ENCODE measurements at regions not wholly inside any gene's neighbourhood (a gene's known extent, or its start where the extent isn't known, plus 50 kb on each side); places are given as distances from the start of the nearest gene placed in this dataset.

GRCh38 chr2:120968307-120969015 lies 232.8 kb downstream of the GLI2 start:
- no peak overlapping the region for H3K9ac ChIP-seq
- no peaks in the 10 kb centered on the region for H3K4me1 ChIP-seq (ENCODE audit: low read depth, poor library complexity, severe bottlenecking)
- no peak for TF ChIP-seq CTCF (conservative IDR thresholded peaks at IDR 0.05; ENCODE audit: low read depth, low read length)
- no peak overlapping the region for H3K4me3 ChIP-seq (IDR thresholded peaks at IDR 0.05; ENCODE audit: insufficient read depth, low read depth, low read length)
- no peaks in the 10 kb centered on the region for H4K20me1 ChIP-seq (ENCODE audit: insufficient read depth)
- H3K4me2 ChIP-seq = no peak overlapping the region
- no peaks in the 10 kb centered on the region for H3K36me3 ChIP-seq (ENCODE audit: insufficient read depth)
- H3K27ac ChIP-seq = no peak overlapping the region
- no peaks in the 10 kb centered on the region for H3K27me3 ChIP-seq (ENCODE audit: insufficient read depth, low read depth)
- no peak overlapping the region for H2AFZ ChIP-seq (ENCODE audit: low read depth)
- no peaks in the 10 kb centered on the region for H3K79me2 ChIP-seq (ENCODE audit: insufficient read depth, low read depth)

- Histone ChIP-seq H3K27me3 (ENCODE audit: insufficient read depth, low read depth) (no peaks in the 10 kb centered on the region), H2AFZ (ENCODE audit: low read depth) (no peak overlapping the region), H3K4me3 (IDR thresholded peaks at IDR 0.05; ENCODE audit: insufficient read depth, low read depth, low read length) (no peak overlapping the region), H3K4me2 (no peak overlapping the region), H3K79me2 (ENCODE audit: insufficient read depth, low read depth) (no peaks in the 10 kb centered on the region), H3K36me3 (ENCODE audit: insufficient read depth) (no peaks in the 10 kb centered on the region), H3K9ac (no peak overlapping the region), H3K4me1 (ENCODE audit: low read depth, poor library complexity, severe bottlenecking) (no peaks in the 10 kb centered on the region), H4K20me1 (ENCODE audit: insufficient read depth) (no peaks in the 10 kb centered on the region), H3K27ac (no peak overlapping the region)
- no peak for TF ChIP-seq CTCF (conservative IDR thresholded peaks at IDR 0.05; ENCODE audit: low read depth, low read length)
Observed at GRCh38 chr2:120969613-120970355, 234.1 kb downstream of the GLI2 start.

- H3K79me2 ChIP-seq (ENCODE audit: insufficient read depth, low read depth) = no peaks in the 10 kb centered on the region
- H3K4me1 ChIP-seq (ENCODE audit: low read depth, poor library complexity, severe bottlenecking) = no peaks in the 10 kb centered on the region
- no peaks in the 10 kb centered on the region for H4K20me1 ChIP-seq (ENCODE audit: insufficient read depth)
- H3K4me3 ChIP-seq (IDR thresholded peaks at IDR 0.05; ENCODE audit: insufficient read depth, low read depth, low read length) = no peak overlapping the region
- H3K36me3 ChIP-seq (ENCODE audit: insufficient read depth) = no peaks in the 10 kb centered on the region
- no peak overlapping the region for H3K4me2 ChIP-seq
- no peak overlapping the region for H3K27ac ChIP-seq
- no peaks in the 10 kb centered on the region for H3K27me3 ChIP-seq (ENCODE audit: insufficient read depth, low read depth)
- no peak for TF ChIP-seq CTCF (conservative IDR thresholded peaks at IDR 0.05; ENCODE audit: low read depth, low read length)
- H3K9ac ChIP-seq = no peak overlapping the region
- H2AFZ ChIP-seq (ENCODE audit: low read depth) = no peak overlapping the region
Observed at GRCh38 chr2:120971866-120972265, 236.2 kb downstream of the GLI2 start.

- no peak for TF ChIP-seq CTCF (conservative IDR thresholded peaks at IDR 0.05; ENCODE audit: low read depth, low read length)
- H2AFZ ChIP-seq (ENCODE audit: low read depth) = no peak overlapping the region
- no peaks in the 10 kb centered on the region for H3K36me3 ChIP-seq (ENCODE audit: insufficient read depth)
- H3K27me3 ChIP-seq (ENCODE audit: insufficient read depth, low read depth) = no peaks in the 10 kb centered on the region
- H4K20me1 ChIP-seq (ENCODE audit: insufficient read depth) = no peaks in the 10 kb centered on the region
- H3K4me3 ChIP-seq (IDR thresholded peaks at IDR 0.05; ENCODE audit: insufficient read depth, low read depth, low read length) = no peak overlapping the region
- H3K4me2 ChIP-seq = no peak overlapping the region
- no peak overlapping the region for H3K9ac ChIP-seq
- no peaks in the 10 kb centered on the region for H3K79me2 ChIP-seq (ENCODE audit: insufficient read depth, low read depth)
- H3K4me1 ChIP-seq (ENCODE audit: low read depth, poor library complexity, severe bottlenecking) = no peaks in the 10 kb centered on the region
- no peak overlapping the region for H3K27ac ChIP-seq
Observed at GRCh38 chr2:120972286-120972685, 236.6 kb downstream of the GLI2 start.

Measured in KMS-11 (cell line).